NT2/D1 (cell line): ENCODE measurements at regions not wholly inside any gene's neighbourhood (a gene's known extent, or its start where the extent isn't known, plus 50 kb on each side); places are given as distances from the start of the nearest gene placed in this dataset.

ENCODE experiments used
- YY1 ChIP-seq: IDR thresholded peaks from 2 replicates; pipeline ENCODE4 v1.6.1; 2011; ENCODE audit not compliant: insufficient read length, insufficient read depth
- ZNF274 ChIP-seq: IDR thresholded peaks from 2 replicates; pipeline ENCODE4 v1.6.1; 2011; ENCODE audit warnings: mild to moderate bottlenecking, low read depth, low read length

DNA sequence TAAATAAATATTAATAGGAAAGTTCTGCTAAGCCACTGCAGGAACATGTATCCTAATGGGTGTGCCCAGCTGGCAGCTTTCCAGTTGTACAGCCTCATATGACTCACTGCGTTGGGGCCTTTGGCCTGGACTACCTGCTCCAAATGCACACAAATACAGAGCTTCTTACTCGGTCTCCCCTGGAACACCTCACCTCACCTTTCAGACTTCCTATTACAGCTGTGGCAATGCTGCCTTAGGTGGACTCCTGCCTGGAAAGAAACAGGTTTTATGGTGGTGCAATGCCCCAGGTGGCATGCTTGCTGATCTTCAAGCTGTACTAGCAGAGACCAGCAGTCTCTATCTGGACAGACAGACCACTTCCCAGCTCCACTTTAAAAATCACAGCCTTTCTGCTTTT is 85.7 kb upstream of the EXOC1L start:
- TF ChIP-seq ZNF274 (no peak), YY1 (no peak)
